ENCODE measurements at regions not wholly inside any gene's neighbourhood (a gene's known extent, or its start where the extent isn't known, plus 50 kb on each side); places are given as distances from the start of the nearest gene placed in this dataset.

- TF ChIP-seq CTCF (IDR thresholded peaks at IDR 0.05; ENCODE audit: low read depth, low read length) (no peak), EZH2phosphoT487 (IDR thresholded peaks at IDR 0.05; ENCODE audit: low read depth) (no peak)
These were observed 1064.0 kb upstream of the SEMA6A start for GRCh38 chr5:117638581-117638980.

Data from OCI-LY3 (cell line).